ENCODE measurements at regions not wholly inside any gene's neighbourhood (a gene's known extent, or its start where the extent isn't known, plus 50 kb on each side); places are given as distances from the start of the nearest gene placed in this dataset.

DNA sequence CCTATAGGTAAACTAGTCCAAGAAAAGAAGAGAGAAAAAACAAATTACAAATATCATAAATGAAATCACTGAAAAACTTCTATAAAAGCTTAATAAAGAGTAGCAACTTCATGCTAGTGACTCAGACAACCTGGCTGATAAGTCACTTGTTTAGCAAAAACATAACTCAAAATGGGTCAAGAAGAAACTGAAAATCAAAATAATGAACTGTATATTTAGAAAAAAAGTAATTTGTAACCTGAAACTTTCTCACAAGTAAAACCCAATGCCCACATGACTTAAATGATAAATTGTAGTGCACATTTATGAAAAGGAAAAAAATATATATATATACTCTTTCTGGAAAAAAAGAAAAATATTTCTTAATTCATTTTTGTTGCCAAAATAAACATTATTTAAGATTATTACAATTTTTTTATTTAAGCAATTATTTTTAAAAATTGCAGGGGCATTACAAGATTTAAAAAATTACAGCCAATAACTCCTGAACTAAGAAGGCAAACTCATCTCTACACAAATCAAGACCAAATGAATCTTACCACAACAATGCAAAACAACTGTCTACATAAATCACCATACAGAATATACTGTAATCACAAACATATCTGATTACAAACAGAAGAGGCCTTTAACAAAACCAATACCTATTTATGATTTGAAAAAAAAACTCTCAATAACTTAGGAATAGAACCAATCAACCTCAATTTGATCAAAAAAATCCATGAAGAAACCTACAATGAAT is 406.3 kb downstream of the CDH7 start:
- DNase-seq (ENCODE audit: low spot score) (no peak), ATAC-seq (no peak)
- Mint-ChIP-seq H3K27ac (no peak overlapping the region), H3K36me3 (peaks cover 8% of the 10 kb centered on the region), H3K9me3 (peaks cover 14% of the 10 kb centered on the region), H3K27me3 (no peaks in the 10 kb centered on the region), H3K4me1 (ENCODE audit: low read depth in 2 of 2) (no peaks in the 10 kb centered on the region), H3K4me3 (no peak overlapping the region)

DNA sequence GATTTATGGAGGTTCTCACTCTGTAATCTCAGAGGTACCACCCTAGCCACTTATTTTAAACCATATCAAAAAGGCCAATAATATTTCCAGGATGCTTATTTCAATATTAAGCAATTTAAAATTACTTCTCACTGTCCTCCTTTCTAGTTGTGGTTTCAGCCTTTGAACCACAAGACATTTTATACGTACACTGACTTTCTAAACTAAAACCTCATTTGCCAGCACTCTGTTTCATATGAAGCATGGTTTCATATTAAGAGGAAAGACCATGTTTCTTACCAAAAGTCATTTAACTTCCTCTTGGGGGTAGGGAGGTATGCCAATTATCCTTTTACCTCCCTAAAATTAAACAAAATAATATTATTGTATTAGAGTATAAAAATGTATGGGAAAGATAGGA is 399.8 kb downstream of the CDH7 start:
- Mint-ChIP-seq H3K9me3 (peaks cover 17% of the 10 kb centered on the region), H3K27me3 (no peaks in the 10 kb centered on the region), H3K4me3 (no peak overlapping the region)

DNA sequence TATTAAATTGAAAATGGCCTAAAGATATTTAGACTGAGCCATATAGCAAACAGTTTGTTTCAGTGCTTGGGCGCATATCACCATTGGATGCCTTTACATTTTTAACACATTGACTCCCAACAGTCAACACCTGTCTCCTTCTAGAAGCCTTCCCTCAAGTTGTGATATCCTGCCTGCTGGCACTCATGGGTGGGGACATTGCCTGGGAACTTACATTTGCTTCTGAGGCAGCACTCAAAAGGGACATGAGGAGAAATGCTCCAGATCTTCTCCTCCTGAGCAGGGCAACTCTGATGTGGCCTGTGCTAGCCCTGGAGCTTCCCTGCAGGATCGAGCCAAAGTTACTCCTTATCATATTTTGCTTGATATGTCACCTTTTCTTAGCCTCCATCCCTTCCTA is 392.2 kb downstream of the CDH7 start:
- no peak overlapping the region for H3K27ac Mint-ChIP-seq
- H3K9me3 Mint-ChIP-seq = peaks cover 6% of the 10 kb centered on the region
- H3K4me3 Mint-ChIP-seq = no peak overlapping the region
- H3K27me3 Mint-ChIP-seq = no peaks in the 10 kb centered on the region
- DNase-seq (ENCODE audit: low spot score) (no peak), ATAC-seq (no peak)
- no peaks in the 10 kb centered on the region for H3K36me3 Mint-ChIP-seq
- H3K4me1 Mint-ChIP-seq (ENCODE audit: low read depth in 2 of 2) = no peaks in the 10 kb centered on the region

More for the DNA sequence above, 399.8 kb downstream of the CDH7 start:
- Mint-ChIP-seq H3K36me3 (peaks cover 8% of the 10 kb centered on the region), H3K27ac (no peak overlapping the region), H3K4me1 (ENCODE audit: low read depth in 2 of 2) (no peaks in the 10 kb centered on the region)
- no peak for ATAC-seq
- no peak for DNase-seq (ENCODE audit: low spot score)

DNA sequence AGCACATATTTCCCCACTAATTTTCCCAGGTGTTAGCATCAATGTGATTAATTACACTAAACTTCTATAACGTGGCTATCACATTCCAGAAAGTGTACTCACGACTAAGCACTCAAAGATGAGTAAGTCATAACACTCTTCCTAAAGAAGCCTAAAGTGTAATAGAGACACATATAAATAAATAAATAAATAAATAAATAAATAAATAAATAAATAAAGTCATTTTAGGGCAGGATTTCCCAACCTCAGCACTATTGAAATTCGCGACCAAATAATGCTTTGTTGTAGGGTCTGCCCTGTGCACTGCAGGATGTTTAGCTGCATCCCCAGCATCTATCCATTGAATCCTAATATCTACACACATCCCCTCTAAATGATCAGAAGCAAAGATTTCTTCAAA is 390.9 kb downstream of the CDH7 start:
- no peaks in the 10 kb centered on the region for H3K36me3 Mint-ChIP-seq
- no peak overlapping the region for H3K4me3 Mint-ChIP-seq
- H3K9me3 Mint-ChIP-seq = peaks cover 4% of the 10 kb centered on the region
- no peak for ATAC-seq
- no peak for DNase-seq (ENCODE audit: low spot score)
- H3K27ac Mint-ChIP-seq = no peak overlapping the region
- H3K27me3 Mint-ChIP-seq = no peaks in the 10 kb centered on the region
- H3K4me1 Mint-ChIP-seq (ENCODE audit: low read depth in 2 of 2) = no peaks in the 10 kb centered on the region

GRCh38 chr18:66138642-66139041 is 387.8 kb downstream of the CDH7 start:
- no peak for ATAC-seq
- H3K4me3 Mint-ChIP-seq = no peak overlapping the region
- no peak for DNase-seq (ENCODE audit: low spot score)
- peaks cover 4% of the 10 kb centered on the region for H3K36me3 Mint-ChIP-seq
- H3K9me3 Mint-ChIP-seq = peaks cover 10% of the 10 kb centered on the region
- H3K4me1 Mint-ChIP-seq (ENCODE audit: low read depth in 2 of 2) = no peaks in the 10 kb centered on the region
- no peaks in the 10 kb centered on the region for H3K27me3 Mint-ChIP-seq
- H3K27ac Mint-ChIP-seq = no peak overlapping the region

DNA sequence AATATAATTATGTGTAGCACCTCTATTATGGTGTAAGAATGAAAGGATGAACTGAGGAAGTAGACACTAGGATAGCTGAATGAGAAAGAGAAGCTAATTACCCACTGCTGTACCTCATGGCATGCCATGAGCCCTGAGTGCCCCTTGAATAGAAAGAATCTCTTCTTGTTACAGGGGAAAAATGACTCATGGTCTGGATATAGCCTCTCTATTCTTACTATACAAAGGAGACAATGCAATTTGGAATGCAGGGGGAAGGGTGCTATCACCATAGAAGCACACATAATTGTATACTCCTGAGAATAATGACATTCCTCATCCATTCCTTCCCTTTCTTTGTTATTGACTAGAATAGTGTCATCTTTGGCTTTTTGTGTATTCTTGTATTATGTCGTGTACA is 385.2 kb downstream of the CDH7 start:
- H3K27me3 Mint-ChIP-seq = no peaks in the 10 kb centered on the region
- H3K9me3 Mint-ChIP-seq = peaks cover 7% of the 10 kb centered on the region
- DNase-seq (ENCODE audit: low spot score) (no peak), ATAC-seq (no peak)
- H3K27ac Mint-ChIP-seq = no peak overlapping the region
- H3K36me3 Mint-ChIP-seq = peaks cover 4% of the 10 kb centered on the region
- no peaks in the 10 kb centered on the region for H3K4me1 Mint-ChIP-seq (ENCODE audit: low read depth in 2 of 2)
- H3K4me3 Mint-ChIP-seq = no peak overlapping the region

- DNase-seq (ENCODE audit: low spot score) (no peak), ATAC-seq (no peak)
- peaks cover 10% of the 10 kb centered on the region for H3K9me3 Mint-ChIP-seq
- H3K36me3 Mint-ChIP-seq = no peaks in the 10 kb centered on the region
- H3K27me3 Mint-ChIP-seq = no peaks in the 10 kb centered on the region
- no peak overlapping the region for H3K4me3 Mint-ChIP-seq
- no peaks in the 10 kb centered on the region for H3K4me1 Mint-ChIP-seq (ENCODE audit: low read depth in 2 of 2)
- H3K27ac Mint-ChIP-seq = no peak overlapping the region
These were observed 378.4 kb downstream of the CDH7 start for GRCh38 chr18:66129248-66129647.

- DNase-seq (ENCODE audit: low spot score) (no peak), ATAC-seq (no peak)
- Mint-ChIP-seq H3K4me1 (ENCODE audit: low read depth in 2 of 2) (no peaks in the 10 kb centered on the region), H3K9me3 (peaks cover 11% of the 10 kb centered on the region), H3K36me3 (no peaks in the 10 kb centered on the region), H3K4me3 (no peak overlapping the region), H3K27ac (no peak overlapping the region), H3K27me3 (no peaks in the 10 kb centered on the region)
These were observed 375.5 kb downstream of the CDH7 start for GRCh38 chr18:66126266-66126665.

GRCh38 chr18:66124394-66124793 is 373.6 kb downstream of the CDH7 start:
- no peaks in the 10 kb centered on the region for H3K36me3 Mint-ChIP-seq
- DNase-seq (ENCODE audit: low spot score) (no peak), ATAC-seq (no peak)
- H3K9me3 Mint-ChIP-seq = peaks cover 6% of the 10 kb centered on the region
- no peaks in the 10 kb centered on the region for H3K4me1 Mint-ChIP-seq (ENCODE audit: low read depth in 2 of 2)
- H3K4me3 Mint-ChIP-seq = no peak overlapping the region
- H3K27me3 Mint-ChIP-seq = no peaks in the 10 kb centered on the region
- no peak overlapping the region for H3K27ac Mint-ChIP-seq

DNA sequence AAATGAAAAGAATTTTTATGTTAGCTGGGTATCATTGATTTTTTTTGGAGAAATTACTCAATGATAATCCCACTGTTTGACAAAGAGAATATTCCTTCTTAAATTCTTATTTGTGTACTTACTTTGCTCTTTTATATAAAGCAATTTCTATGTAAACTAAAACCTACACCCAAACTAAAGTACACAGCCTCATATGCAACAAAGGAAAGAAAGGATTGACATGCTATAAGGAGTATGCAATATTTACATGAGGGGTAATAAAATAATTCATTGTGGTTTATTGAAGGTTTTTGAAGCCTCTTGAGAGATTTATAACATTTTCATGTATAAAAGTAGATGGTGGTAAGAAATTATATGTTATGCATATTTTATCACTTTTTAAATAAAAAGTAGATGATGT is 368.5 kb downstream of the CDH7 start:
- Mint-ChIP-seq H3K4me3 (no peak overlapping the region), H3K27me3 (no peaks in the 10 kb centered on the region), H3K27ac (no peak overlapping the region), H3K4me1 (ENCODE audit: low read depth in 2 of 2) (no peaks in the 10 kb centered on the region), H3K36me3 (no peaks in the 10 kb centered on the region), H3K9me3 (peaks cover 15% of the 10 kb centered on the region)
- DNase-seq (ENCODE audit: low spot score) (no peak), ATAC-seq (no peak)

GRCh38 chr18:66111018-66111417 is 360.2 kb downstream of the CDH7 start:
- no peak for ATAC-seq
- Mint-ChIP-seq H3K4me1 (ENCODE audit: low read depth in 2 of 2) (no peaks in the 10 kb centered on the region), H3K36me3 (peaks cover 7% of the 10 kb centered on the region), H3K4me3 (no peak overlapping the region), H3K9me3 (peaks cover 13% of the 10 kb centered on the region), H3K27ac (no peak overlapping the region), H3K27me3 (no peaks in the 10 kb centered on the region)
- DNase-seq (ENCODE audit: low spot score) = no peak

GRCh38 chr18:66110607-66111006 is 359.8 kb downstream of the CDH7 start:
- H3K27ac Mint-ChIP-seq = no peak overlapping the region
- DNase-seq (ENCODE audit: low spot score) = no peak
- H3K4me3 Mint-ChIP-seq = no peak overlapping the region
- H3K9me3 Mint-ChIP-seq = peaks cover 12% of the 10 kb centered on the region
- H3K27me3 Mint-ChIP-seq = no peaks in the 10 kb centered on the region
- H3K4me1 Mint-ChIP-seq (ENCODE audit: low read depth in 2 of 2) = no peaks in the 10 kb centered on the region
- H3K36me3 Mint-ChIP-seq = peaks cover 7% of the 10 kb centered on the region
- no peak for ATAC-seq

DNA sequence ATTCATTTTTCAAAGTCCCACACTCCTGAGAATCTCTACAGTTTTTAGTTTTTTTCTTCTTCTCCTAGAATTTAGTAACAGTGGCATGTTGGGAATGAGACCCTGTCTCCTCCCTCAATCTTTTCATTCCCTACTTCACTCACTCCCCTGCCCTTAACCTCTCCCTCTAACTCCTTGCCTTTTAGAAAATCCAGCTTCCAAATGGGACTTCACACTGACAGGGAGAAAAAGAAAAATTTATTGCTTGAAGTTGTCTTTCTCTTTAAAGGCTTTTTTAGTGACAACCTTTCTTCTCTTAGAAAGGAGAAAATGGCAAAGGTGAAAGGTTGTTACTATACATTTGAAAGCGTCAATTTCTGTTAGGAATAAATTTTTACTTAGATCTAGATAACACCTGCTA is 359.2 kb downstream of the CDH7 start:
- DNase-seq (ENCODE audit: low spot score) = no peak
- no peak overlapping the region for H3K27ac Mint-ChIP-seq
- peaks cover 12% of the 10 kb centered on the region for H3K9me3 Mint-ChIP-seq
- no peak for ATAC-seq
- no peak overlapping the region for H3K4me3 Mint-ChIP-seq
- no peaks in the 10 kb centered on the region for H3K27me3 Mint-ChIP-seq
- peaks cover 7% of the 10 kb centered on the region for H3K36me3 Mint-ChIP-seq
- H3K4me1 Mint-ChIP-seq (ENCODE audit: low read depth in 2 of 2) = no peaks in the 10 kb centered on the region

DNA sequence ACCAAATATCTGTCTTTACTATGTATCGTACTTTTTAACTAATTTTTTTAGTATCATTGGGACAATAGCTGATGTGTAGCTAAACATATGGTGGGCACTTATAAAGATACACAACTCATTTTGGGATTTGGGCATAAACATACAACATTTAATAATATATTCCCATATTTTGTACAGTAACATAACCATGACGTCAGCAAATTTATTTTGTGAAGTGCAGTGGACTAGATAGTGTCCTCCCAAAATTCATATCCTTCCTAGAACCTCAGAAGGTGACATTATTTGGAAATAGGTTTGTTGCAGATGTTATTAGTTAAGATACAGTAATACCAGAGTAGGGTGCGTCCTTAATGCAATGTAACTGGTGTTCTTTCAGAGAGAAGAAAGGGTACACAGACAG is 356.7 kb downstream of the CDH7 start:
- DNase-seq (ENCODE audit: low spot score) = no peak
- Mint-ChIP-seq H3K4me1 (ENCODE audit: low read depth in 2 of 2) (no peaks in the 10 kb centered on the region), H3K36me3 (peaks cover 7% of the 10 kb centered on the region), H3K4me3 (no peak overlapping the region), H3K27me3 (no peaks in the 10 kb centered on the region), H3K27ac (no peak overlapping the region), H3K9me3 (peaks cover 14% of the 10 kb centered on the region)
- no peak for ATAC-seq

- ATAC-seq = no peak
- no peak overlapping the region for H3K4me3 Mint-ChIP-seq
- no peaks in the 10 kb centered on the region for H3K27me3 Mint-ChIP-seq
These were observed 354.2 kb downstream of the CDH7 start for GRCh38 chr18:66105016-66105415.

More at GRCh38 chr18:66105016-66105415, 354.2 kb downstream of the CDH7 start:
- no peak for DNase-seq (ENCODE audit: low spot score)
- Mint-ChIP-seq H3K27ac (no peak overlapping the region), H3K36me3 (no peaks in the 10 kb centered on the region), H3K4me1 (ENCODE audit: low read depth in 2 of 2) (no peaks in the 10 kb centered on the region), H3K9me3 (peaks cover 7% of the 10 kb centered on the region)

Measured in natural killer cell treated with Interleukin-12 subunit alpha and Interleukin-12 subunit beta and Interleukin-15 and Interleukin-18, amount 100 ng/mL, for 72 hours (primary cell).